ENCODE measurements at regions not wholly inside any gene's neighbourhood (a gene's known extent, or its start where the extent isn't known, plus 50 kb on each side); places are given as distances from the start of the nearest gene placed in this dataset.
A peak's percentile ranks its signal among the peaks of the same experiment; 100 is the strongest.

DNA sequence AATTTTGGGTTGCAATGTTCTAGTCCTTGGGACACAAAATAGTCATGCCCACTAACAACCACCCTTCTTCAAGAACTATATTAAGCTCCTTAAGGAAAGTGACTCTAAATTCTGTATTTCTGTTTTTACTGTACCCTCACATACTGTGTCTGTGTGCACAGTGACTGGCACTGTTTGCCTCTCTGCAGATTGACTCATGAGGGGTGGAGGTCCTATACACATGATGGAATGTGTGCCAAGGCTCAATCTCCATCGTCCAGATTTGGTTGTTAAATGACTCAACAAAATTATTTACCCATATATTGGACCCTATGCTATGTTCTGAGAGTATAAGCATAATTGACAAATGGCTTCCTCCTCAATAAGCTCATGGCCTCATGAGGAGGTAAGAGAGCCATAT is 126.6 kb upstream of the CWC22 start:
- ChIA-PET CTCF (interaction anchor here (0.6 to 1.5 kb wide), 3 partner anchors 8 to 776 kb away, joined by 3 to 8 read pairs (median 3); no protein-coding TSS in a partner anchor), POLR2A (no interaction called here)
- DNase-seq (ENCODE audit: low read depth, low spot score) = no peak

DNA sequence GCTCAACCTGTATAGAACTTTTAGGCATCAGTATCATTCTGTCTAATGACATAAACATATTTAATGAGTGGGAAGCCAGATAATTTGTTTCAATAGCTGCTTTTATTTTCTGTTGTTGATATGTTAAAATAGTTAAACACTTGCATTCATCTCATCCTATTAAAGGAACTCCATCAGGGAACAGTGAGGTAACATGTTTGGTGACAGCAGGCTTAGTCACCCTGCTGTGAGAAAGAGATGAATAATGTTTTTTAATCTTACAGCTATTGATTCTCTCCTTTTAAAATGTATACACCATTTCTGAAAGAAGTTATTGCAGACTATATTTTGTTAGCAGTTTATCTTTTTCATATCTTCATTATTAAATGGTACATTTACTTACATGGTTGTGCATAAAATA is 123.3 kb upstream of the CWC22 start:
- no peak overlapping the region for H3K4me3 ChIP-seq (ENCODE audit: low read depth, low read length)
- H3K27ac ChIP-seq (ENCODE audit: low read depth, low read length) = no peak overlapping the region
- ChIA-PET CTCF (no interaction called here), POLR2A (no interaction called here)
- TF ChIP-seq, protein P1, sequence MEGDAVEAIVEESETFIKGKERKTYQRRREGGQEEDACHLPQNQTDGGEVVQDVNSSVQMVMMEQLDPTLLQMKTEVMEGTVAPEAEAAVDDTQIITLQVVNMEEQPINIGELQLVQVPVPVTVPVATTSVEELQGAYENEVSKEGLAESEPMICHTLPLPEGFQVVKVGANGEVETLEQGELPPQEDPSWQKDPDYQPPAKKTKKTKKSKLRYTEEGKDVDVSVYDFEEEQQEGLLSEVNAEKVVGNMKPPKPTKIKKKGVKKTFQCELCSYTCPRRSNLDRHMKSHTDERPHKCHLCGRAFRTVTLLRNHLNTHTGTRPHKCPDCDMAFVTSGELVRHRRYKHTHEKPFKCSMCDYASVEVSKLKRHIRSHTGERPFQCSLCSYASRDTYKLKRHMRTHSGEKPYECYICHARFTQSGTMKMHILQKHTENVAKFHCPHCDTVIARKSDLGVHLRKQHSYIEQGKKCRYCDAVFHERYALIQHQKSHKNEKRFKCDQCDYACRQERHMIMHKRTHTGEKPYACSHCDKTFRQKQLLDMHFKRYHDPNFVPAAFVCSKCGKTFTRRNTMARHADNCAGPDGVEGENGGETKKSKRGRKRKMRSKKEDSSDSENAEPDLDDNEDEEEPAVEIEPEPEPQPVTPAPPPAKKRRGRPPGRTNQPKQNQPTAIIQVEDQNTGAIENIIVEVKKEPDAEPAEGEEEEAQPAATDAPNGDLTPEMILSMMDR (IDR thresholded peaks at IDR 0.05; ENCODE audit: low read depth, low read length) = no peak
- H3K9me3 ChIP-seq (ENCODE audit: control insufficient read depth, insufficient read depth, low read length) = no peaks in the 10 kb centered on the region
- no peak for DNase-seq (ENCODE audit: low read depth, low spot score)
- H3K27me3 ChIP-seq (ENCODE audit: control insufficient read depth, insufficient read depth, low read length) = no peaks in the 10 kb centered on the region

More for the DNA sequence above, 126.6 kb upstream of the CWC22 start:
- H3K27ac ChIP-seq (ENCODE audit: low read depth, low read length) = no peak overlapping the region
- no peaks in the 10 kb centered on the region for H3K27me3 ChIP-seq (ENCODE audit: control insufficient read depth, insufficient read depth, low read length)
- H3K4me3 ChIP-seq (ENCODE audit: low read depth, low read length) = no peak overlapping the region
- TF ChIP-seq, protein P1 (IDR thresholded peaks at IDR 0.05; ENCODE audit: low read depth, low read length) = no peak
- H3K9me3 ChIP-seq (ENCODE audit: control insufficient read depth, insufficient read depth, low read length) = no peaks in the 10 kb centered on the region

DNA sequence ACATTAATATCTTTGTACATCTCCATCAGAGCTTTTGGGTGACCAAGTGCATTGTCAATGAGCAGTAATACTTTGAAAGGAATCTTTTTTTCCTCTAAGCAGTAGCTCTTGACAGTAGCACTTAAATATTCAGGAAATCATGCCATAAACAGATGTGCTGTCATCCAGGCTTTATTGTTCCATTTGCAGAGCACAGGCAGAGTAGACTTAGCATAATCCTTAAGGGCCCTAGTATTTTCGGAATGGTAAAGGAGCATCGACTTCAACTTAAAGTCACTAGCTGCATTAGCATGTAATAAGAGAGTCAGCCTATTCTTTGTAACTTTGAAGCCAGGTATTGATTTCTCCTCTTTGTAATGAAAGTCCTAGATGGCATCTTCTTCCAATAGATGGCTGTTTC is 121.8 kb upstream of the CWC22 start:
- TF ChIP-seq, protein P1 (IDR thresholded peaks at IDR 0.05; ENCODE audit: low read depth, low read length) = no peak
- Histone ChIP-seq H3K27me3 (ENCODE audit: control insufficient read depth, insufficient read depth, low read length) (no peaks in the 10 kb centered on the region), H3K9me3 (ENCODE audit: control insufficient read depth, insufficient read depth, low read length) (no peaks in the 10 kb centered on the region), H3K4me3 (ENCODE audit: low read depth, low read length) (no peak overlapping the region), H3K27ac (ENCODE audit: low read depth, low read length) (no peak overlapping the region)
- ChIA-PET CTCF (no interaction called here), POLR2A (no interaction called here)
- no peak for DNase-seq (ENCODE audit: low read depth, low spot score)

DNA sequence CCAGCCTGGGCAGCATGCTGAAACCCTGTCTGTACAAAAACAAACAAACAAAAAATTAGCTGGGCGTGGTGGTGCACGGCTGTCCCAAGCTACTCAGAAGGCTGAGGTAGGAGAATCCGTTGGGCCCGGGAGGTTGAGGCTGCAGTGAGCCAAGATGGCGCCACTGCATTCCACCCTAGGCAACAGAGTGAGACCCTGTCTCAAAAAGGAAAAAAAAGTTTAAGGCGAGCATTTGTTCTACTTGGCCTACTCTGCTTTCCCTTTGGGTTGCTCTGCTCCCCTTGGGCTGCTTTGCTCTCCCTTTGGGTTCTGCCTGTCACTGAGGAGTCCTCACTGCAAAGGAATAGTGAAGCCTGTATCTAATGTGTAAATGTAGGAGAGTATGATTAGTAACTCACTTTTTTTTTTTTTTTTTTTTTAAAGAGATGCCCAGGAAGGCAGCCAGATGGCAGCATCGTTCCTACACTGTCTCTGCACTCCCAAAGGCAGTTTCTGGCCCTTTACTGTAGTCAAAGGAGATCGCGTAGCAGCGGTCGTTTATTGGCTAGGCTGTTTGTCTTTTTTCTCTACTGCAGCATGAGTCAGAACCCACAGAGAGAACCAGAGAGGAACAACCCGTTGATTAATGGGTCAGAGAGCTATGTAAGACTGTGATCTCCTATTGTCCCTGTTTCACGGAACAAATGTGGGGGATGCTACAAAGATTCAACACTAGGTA is 118.3 kb upstream of the CWC22 start:
- peak; percentile 94 for DNase-seq (ENCODE audit: low read depth, low spot score)
- POLR2A ChIA-PET = interaction anchor here (0.9 kb wide), 1 partner anchor 97 kb away, joined by 3 read pairs; no protein-coding TSS in a partner anchor

More for the DNA sequence above, 118.3 kb upstream of the CWC22 start:
- no peak overlapping the region for H3K4me3 ChIP-seq (ENCODE audit: low read depth, low read length)
- H3K27ac ChIP-seq (ENCODE audit: low read depth, low read length) = no peak overlapping the region
- no peaks in the 10 kb centered on the region for H3K27me3 ChIP-seq (ENCODE audit: control insufficient read depth, insufficient read depth, low read length)
- no peaks in the 10 kb centered on the region for H3K9me3 ChIP-seq (ENCODE audit: control insufficient read depth, insufficient read depth, low read length)
- TF ChIP-seq, protein P1 (IDR thresholded peaks at IDR 0.05; ENCODE audit: low read depth, low read length) = peak; percentile 76
- CTCF ChIA-PET = interaction anchor here (0.6 to 5.1 kb wide), 77 partner anchors 9 to 1771 kb away, joined by 3 to 74 read pairs (median 4); partner anchors contain the start of genes ITGA4 and UBE2E3
